Transverse colon (tissue), 4 donors: ENCODE measurements at regions not wholly inside any gene's neighbourhood (a gene's known extent, or its start where the extent isn't known, plus 50 kb on each side); places are given as distances from the start of the nearest gene placed in this dataset.

Experiments
- DNase-seq: peaks from one replicate; pipeline ENCODE4 v3.0.0-alpha.2; 2019
- H3K27ac ChIP-seq, 4 donors: fragments of 200-600 bp; sonication (generic); 2 replicates each; pipeline ENCODE4 v1.5.1; 2016 to 2018; ENCODE audit warnings: inconsistent platforms in 4 of 4
- H3K27me3 ChIP-seq: fragments of 200-600 bp; sonication (generic); 2 replicates; pipeline ENCODE4 v1.5.1; 2017; ENCODE audit warnings: inconsistent platforms
- H3K36me3 ChIP-seq, 4 donors: fragments of 200-600 bp; sonication (generic); 2 replicates each; pipeline ENCODE4 v1.5.1; 2017 to 2019; ENCODE audit warnings: inconsistent platforms in 4 of 4
- H3K4me1 ChIP-seq, 4 donors: fragments of 200-600 bp; sonication (generic); 2 replicates each; pipeline ENCODE4 v1.5.1; 2017 to 2020; ENCODE audit warnings: inconsistent platforms in 4 of 4
- H3K4me3 ChIP-seq, 4 donors: fragments of 200-600 bp; sonication (generic); 1 replicate in 1 of 4; 2 replicates in 3 of 4; pipeline versions ENCODE4 v1.5.1 to v1.6.1; 2017 to 2019; ENCODE audit warnings: inconsistent platforms in 4 of 4
- H3K9me3 ChIP-seq, 2 donors: fragments of 200-600 bp; sonication (generic); 2 replicates each; pipeline ENCODE4 v1.5.1; 2017 to 2019; ENCODE audit warnings: inconsistent platforms in 2 of 2
- EP300 ChIP-seq: sonication (generic); formaldehyde crosslinking; IDR thresholded peaks from one replicate; pipeline ENCODE4 v1.6.1; 2017; ENCODE audit warnings: antibody characterized with exemption, low read depth
- POLR2A ChIP-seq: fragments of 450-650 bp; IDR thresholded peaks from one replicate; pipeline ENCODE4 v1.6.1; 2016; ENCODE audit warnings: antibody characterized with exemption, mild to moderate bottlenecking, moderate library complexity
- POLR2AphosphoS5 ChIP-seq, 3 donors: sonication (generic); formaldehyde crosslinking; IDR thresholded peaks; one replicate each; pipeline ENCODE4 v1.6.1; 2016; ENCODE audit warnings: antibody characterized with exemption in 3 of 3
- WGBS, 2 donors: methylation state at CpG; one replicate each; pipeline ENCODE4 v1.1.5; 2018; ENCODE audit warnings: low coverage in 1 of 2; 5-methylcytosine and 5-hydroxymethylcytosine counted together
- in situ Hi-C, 4 donors: fragments of 200-750 bp; cut with MboI; loops; one replicate each; pipeline versions ENCODE4 v1.15.0 to v1.15.1; 2017; ENCODE audit warnings: low sequenced_read_pairs in 3 of 4, low pct_ligation_motif_present in 1 of 4, low pct_unique_long_range_greater_than_20kb in 1 of 4
- intact Hi-C: fragments of 100-400 bp; cut with DNase I; formaldehyde crosslinking; loops from one replicate; pipeline ENCODE4 v1.15.1; 2023; ENCODE audit warnings: low total_unique reads
- TF ChIP-seq, protein P1 (sequence below), 5 experiments: fragments of 200-600 bp in 3 of 5; fragments of 450-650 bp in 2 of 5; sonication (generic) in 3 of 5; IDR thresholded peaks; 1 replicate in 2 of 5; 2 replicates in 3 of 5; pipeline ENCODE4 v1.5.1; 2016 to 2017; ENCODE audit warnings: antibody characterized with exemption in 5 of 5, inconsistent platforms in 3 of 5, mild to moderate bottlenecking in 2 of 5, moderate library complexity in 1 of 5

- H3K4me3 ChIP-seq = no peak overlapping the region
- intact Hi-C loops (loop anchor here (10.0 kb wide), 1 partner anchor 1087 kb away; no protein-coding TSS in a partner anchor), in situ Hi-C loops (no loop called here)
- WGBS, 2 donors = 68 to 70% methylated on average over 2 of the region's 2 CpGs
- no peaks in the 10 kb centered on the region for H3K4me1 ChIP-seq
- H3K27me3 ChIP-seq = no peaks in the 10 kb centered on the region
- no peak for DNase-seq
- no peak overlapping the region for H3K27ac ChIP-seq
- H3K9me3 ChIP-seq = no peaks in the 10 kb centered on the region
- no peaks in the 10 kb centered on the region for H3K36me3 ChIP-seq
- TF ChIP-seq, protein P1, sequence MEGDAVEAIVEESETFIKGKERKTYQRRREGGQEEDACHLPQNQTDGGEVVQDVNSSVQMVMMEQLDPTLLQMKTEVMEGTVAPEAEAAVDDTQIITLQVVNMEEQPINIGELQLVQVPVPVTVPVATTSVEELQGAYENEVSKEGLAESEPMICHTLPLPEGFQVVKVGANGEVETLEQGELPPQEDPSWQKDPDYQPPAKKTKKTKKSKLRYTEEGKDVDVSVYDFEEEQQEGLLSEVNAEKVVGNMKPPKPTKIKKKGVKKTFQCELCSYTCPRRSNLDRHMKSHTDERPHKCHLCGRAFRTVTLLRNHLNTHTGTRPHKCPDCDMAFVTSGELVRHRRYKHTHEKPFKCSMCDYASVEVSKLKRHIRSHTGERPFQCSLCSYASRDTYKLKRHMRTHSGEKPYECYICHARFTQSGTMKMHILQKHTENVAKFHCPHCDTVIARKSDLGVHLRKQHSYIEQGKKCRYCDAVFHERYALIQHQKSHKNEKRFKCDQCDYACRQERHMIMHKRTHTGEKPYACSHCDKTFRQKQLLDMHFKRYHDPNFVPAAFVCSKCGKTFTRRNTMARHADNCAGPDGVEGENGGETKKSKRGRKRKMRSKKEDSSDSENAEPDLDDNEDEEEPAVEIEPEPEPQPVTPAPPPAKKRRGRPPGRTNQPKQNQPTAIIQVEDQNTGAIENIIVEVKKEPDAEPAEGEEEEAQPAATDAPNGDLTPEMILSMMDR (IDR thresholded peaks at IDR 0.05) = no peak
- TF ChIP-seq EP300 = no peak
- no peak for TF ChIP-seq POLR2A
- TF ChIP-seq POLR2AphosphoS5 (IDR thresholded peaks at IDR 0.05) = no peak
Measured at GRCh38 chr11:79742176-79742575, 301.3 kb upstream of the TENM4 start.

- no peaks in the 10 kb centered on the region for H3K9me3 ChIP-seq
- H3K4me3 ChIP-seq = no peak overlapping the region
- intact Hi-C loops = no loop called here
- H3K27me3 ChIP-seq = no peaks in the 10 kb centered on the region
- no peak overlapping the region for H3K27ac ChIP-seq
- 52 to 55% methylated on average over 5 of the region's 5 CpGs for WGBS, 2 donors
- no peaks in the 10 kb centered on the region for H3K4me1 ChIP-seq
- in situ Hi-C loops = no loop called here
- no peak for DNase-seq
- TF ChIP-seq, protein P1 (IDR thresholded peaks at IDR 0.05) = no peak
- no peak for TF ChIP-seq POLR2AphosphoS5 (IDR thresholded peaks at IDR 0.05)
- no peak for TF ChIP-seq POLR2A
- no peak for TF ChIP-seq EP300
- H3K36me3 ChIP-seq = no peaks in the 10 kb centered on the region
Measured at GRCh38 chr11:79739591-79739990, 298.8 kb upstream of the TENM4 start.

DNA sequence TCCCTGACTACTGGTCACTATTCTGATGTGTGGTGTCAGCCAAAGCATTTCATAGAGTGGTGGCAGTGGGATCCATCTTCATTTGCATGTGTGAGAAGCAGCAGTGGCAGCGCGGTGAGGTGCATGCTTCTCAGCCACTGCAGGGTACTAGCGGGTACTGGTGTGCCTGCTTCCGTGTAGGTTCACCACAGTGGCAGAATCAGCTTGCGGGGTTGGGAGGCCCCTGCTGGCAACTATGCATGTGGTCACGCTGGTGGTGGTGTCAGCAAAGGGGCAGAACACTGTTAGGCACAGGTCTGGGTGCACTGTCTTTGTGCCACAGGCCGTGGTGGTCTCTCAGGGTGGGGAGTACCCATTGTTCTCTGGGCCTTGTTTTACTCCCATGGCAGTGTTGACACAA is 286.4 kb upstream of the TENM4 start:
- WGBS, 2 donors = 83% methylated on average over 7 of the region's 7 CpGs; no CpG with 5 or more reads in 1 of the 2 donors
- TF ChIP-seq, protein P1 (IDR thresholded peaks at IDR 0.05) = no peak
- no peak for TF ChIP-seq POLR2A
- TF ChIP-seq POLR2AphosphoS5 (IDR thresholded peaks at IDR 0.05) = no peak
- TF ChIP-seq EP300 = no peak
- Histone ChIP-seq H3K4me1 (no peaks in the 10 kb centered on the region), H3K9me3 (no peaks in the 10 kb centered on the region), H3K4me3 (no peak overlapping the region), H3K27me3 (no peaks in the 10 kb centered on the region), H3K27ac (no peak overlapping the region), H3K36me3 (no peaks in the 10 kb centered on the region)
- no peak for DNase-seq
- in situ Hi-C loops = no loop called here
- intact Hi-C loops = no loop called here

DNA sequence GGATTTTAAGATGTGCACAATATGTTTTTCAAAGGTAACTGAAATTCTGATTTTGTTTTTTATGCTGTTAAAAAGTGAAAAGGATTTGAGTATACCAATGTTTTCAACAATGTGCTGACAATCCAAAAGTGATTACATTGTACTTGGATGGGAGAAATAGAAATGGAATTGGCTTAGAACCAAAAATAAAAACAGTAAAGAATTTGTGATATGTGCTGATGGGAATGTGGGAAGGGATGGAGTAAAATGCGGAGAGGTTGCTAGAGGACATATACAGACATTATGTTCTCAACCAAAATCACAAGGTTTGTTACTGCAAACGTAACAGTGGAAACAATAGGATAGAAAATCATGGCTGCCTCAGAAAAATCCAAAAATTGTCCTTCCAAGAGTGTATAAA is 279.3 kb upstream of the TENM4 start:
- intact Hi-C loops = loop anchor here (5.0 kb wide), 1 partner anchor 183 kb away; no protein-coding TSS in a partner anchor
- WGBS, 2 donors = 72 to 100% methylated on average over 2 of the region's 2 CpGs
- DNase-seq = no peak
- no peak overlapping the region for H3K4me3 ChIP-seq
- in situ Hi-C loops = no loop called here
- H3K36me3 ChIP-seq = no peaks in the 10 kb centered on the region
- no peaks in the 10 kb centered on the region for H3K27me3 ChIP-seq
- H3K9me3 ChIP-seq = no peaks in the 10 kb centered on the region
- H3K27ac ChIP-seq = no peak overlapping the region
- TF ChIP-seq EP300 (no peak), POLR2A (no peak), POLR2AphosphoS5 (IDR thresholded peaks at IDR 0.05) (no peak)
- TF ChIP-seq, protein P1 (IDR thresholded peaks at IDR 0.05) = no peak
- no peaks in the 10 kb centered on the region for H3K4me1 ChIP-seq
